ENCODE measurements at regions not wholly inside any gene's neighbourhood (a gene's known extent, or its start where the extent isn't known, plus 50 kb on each side); places are given as distances from the start of the nearest gene placed in this dataset.

GRCh38 chr13:33743438-33744368, 74.2 kb upstream of the RFC3 start:
- Histone ChIP-seq H3K27ac (replicated peaks) (no peak overlapping the region), H3K27me3 (ENCODE audit: low read depth) (no peaks in the 10 kb centered on the region), H3K36me3 (no peaks in the 10 kb centered on the region), H3K4me1 (peaks cover 23% of the 10 kb centered on the region), H3K9me3 (replicated peaks) (no peaks in the 10 kb centered on the region), H3K4me3 (no peak overlapping the region)
- TF ChIP-seq, protein P1, sequence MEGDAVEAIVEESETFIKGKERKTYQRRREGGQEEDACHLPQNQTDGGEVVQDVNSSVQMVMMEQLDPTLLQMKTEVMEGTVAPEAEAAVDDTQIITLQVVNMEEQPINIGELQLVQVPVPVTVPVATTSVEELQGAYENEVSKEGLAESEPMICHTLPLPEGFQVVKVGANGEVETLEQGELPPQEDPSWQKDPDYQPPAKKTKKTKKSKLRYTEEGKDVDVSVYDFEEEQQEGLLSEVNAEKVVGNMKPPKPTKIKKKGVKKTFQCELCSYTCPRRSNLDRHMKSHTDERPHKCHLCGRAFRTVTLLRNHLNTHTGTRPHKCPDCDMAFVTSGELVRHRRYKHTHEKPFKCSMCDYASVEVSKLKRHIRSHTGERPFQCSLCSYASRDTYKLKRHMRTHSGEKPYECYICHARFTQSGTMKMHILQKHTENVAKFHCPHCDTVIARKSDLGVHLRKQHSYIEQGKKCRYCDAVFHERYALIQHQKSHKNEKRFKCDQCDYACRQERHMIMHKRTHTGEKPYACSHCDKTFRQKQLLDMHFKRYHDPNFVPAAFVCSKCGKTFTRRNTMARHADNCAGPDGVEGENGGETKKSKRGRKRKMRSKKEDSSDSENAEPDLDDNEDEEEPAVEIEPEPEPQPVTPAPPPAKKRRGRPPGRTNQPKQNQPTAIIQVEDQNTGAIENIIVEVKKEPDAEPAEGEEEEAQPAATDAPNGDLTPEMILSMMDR (IDR thresholded peaks at IDR 0.05; ENCODE audit: borderline replicate concordance) = no peak
- no peak for DNase-seq
- intact Hi-C loops (cut with micrococcal nuclease) = no loop called here

DNA sequence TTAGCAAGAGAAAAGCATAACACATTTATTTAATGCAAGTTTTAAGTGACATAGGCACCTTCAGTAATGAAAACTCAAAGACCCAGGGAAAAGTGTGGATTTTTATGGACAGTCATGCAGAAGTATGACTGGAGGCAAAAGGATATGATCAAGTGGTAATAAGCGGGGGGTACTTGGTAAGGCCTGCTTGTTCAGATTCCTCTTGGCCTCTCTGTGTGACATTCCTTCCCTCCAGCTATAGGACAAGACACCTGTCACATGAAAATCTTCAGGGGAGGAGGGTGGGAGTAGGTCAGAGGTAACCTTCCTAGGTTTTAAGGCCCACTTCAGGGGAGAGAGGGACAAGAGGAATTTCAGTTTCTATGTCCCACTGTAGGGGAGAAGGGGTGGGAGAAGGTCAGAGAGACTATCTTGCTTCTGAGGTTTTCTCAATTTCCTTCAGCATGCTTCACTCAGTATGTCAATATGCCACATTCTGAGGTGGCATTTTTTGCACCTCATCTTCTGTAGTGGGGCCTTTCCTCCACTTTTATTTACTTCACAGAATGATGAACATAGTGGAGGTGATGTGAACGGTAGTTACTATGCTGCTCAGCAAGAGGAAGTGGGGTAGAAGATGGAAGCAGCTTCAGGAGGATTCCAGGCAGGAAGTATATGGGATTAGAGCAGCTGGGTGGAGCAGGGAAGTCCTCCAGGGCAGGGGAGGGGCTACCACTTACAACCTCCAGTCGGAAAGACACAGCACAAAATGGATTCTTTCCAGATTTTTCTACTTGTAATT, 73.2 kb upstream of the RFC3 start:
- Histone ChIP-seq H3K4me1 (peaks cover 17% of the 10 kb centered on the region), H3K4me3 (no peak overlapping the region), H3K27me3 (ENCODE audit: low read depth) (no peaks in the 10 kb centered on the region), H3K9me3 (replicated peaks) (no peaks in the 10 kb centered on the region), H3K36me3 (no peaks in the 10 kb centered on the region), H3K27ac (replicated peaks) (peak overlapping the region; percentile 12)
- intact Hi-C loops (cut with micrococcal nuclease) = no loop called here
- no peak for DNase-seq
- TF ChIP-seq, protein P1 (IDR thresholded peaks at IDR 0.05; ENCODE audit: borderline replicate concordance) = no peak

DNA sequence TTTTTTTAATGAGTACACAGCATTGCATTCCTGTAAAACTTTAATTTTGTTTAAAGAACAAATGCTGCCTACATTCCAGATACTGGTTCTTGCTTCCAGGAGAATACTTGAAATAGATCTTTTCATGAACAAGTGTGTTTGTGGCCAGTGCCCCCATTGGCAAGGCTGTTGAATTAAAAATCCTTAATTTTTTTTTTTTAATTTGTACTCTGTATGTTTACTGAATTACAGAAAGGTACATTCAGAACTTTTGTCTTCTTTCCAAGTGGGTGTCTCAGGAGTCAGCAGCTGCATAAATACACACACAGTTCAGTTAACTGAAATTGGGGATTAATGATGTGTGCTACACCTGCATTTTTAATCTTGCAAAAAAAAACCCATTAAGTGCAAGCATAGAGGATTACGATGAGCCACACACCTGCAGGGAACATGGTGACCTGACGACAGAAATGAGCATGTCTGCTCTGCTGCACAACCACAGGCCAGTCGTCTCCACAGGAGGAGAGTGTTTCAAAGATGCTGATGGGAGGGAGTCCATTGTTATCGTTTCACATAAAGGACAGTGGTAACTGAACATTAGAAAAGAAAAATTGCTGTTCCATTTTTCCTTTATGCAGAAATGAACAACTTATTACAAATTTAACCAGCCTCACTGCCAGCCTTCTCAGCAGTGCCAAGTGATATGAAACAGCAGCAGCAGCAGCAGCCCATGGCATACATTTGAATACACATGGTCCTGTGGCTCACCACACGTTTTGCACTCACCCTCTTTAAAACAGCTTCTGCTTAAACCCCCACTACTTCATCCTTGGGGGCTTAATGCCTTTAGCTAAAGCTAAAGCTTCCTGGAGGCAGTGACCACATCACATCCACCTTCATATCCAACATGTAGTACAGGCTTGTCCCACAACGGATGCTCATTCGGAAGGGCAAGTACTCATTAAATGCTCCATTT, 72.3 kb upstream of the RFC3 start:
- TF ChIP-seq, protein P1 (IDR thresholded peaks at IDR 0.05; ENCODE audit: borderline replicate concordance) = no peak
- DNase-seq = no peak
- intact Hi-C loops (cut with micrococcal nuclease) = no loop called here
- Histone ChIP-seq H3K27ac (replicated peaks) (no peak overlapping the region), H3K9me3 (replicated peaks) (no peaks in the 10 kb centered on the region), H3K27me3 (ENCODE audit: low read depth) (no peaks in the 10 kb centered on the region), H3K4me3 (no peak overlapping the region), H3K36me3 (no peaks in the 10 kb centered on the region), H3K4me1 (peaks cover 14% of the 10 kb centered on the region)

DNA sequence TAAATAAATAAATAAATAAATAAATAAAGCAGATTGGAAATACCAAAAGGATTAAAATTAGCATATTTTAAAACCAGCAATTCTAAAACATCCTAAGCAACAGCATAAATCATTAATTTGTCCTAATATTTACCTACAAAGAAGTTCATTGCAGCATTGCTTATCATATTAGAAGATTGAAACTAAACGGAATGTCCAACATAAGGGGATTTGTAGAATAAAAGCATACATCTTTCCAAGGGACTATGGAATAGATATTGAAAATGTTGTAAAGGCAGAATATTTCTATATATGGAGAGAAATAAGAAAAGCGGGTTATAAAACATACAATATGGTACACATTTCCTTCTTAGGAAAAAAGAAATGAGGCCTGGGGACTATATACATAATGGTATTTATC, 71.1 kb upstream of the RFC3 start:
- peaks cover 14% of the 10 kb centered on the region for H3K4me1 ChIP-seq
- H3K27ac ChIP-seq (replicated peaks) = no peak overlapping the region
- no peaks in the 10 kb centered on the region for H3K9me3 ChIP-seq (replicated peaks)
- no peak for DNase-seq
- no peaks in the 10 kb centered on the region for H3K27me3 ChIP-seq (ENCODE audit: low read depth)
- TF ChIP-seq, protein P1 (IDR thresholded peaks at IDR 0.05; ENCODE audit: borderline replicate concordance) = no peak
- intact Hi-C loops (cut with micrococcal nuclease) = no loop called here
- no peak overlapping the region for H3K4me3 ChIP-seq
- H3K36me3 ChIP-seq = no peaks in the 10 kb centered on the region

- Histone ChIP-seq H3K27ac (replicated peaks) (no peak overlapping the region), H3K4me1 (no peaks in the 10 kb centered on the region), H3K27me3 (ENCODE audit: low read depth) (no peaks in the 10 kb centered on the region), H3K9me3 (replicated peaks) (no peaks in the 10 kb centered on the region), H3K36me3 (no peaks in the 10 kb centered on the region), H3K4me3 (no peak overlapping the region)
- no peak for DNase-seq
- intact Hi-C loops (cut with micrococcal nuclease) = no loop called here
- TF ChIP-seq, protein P1 (IDR thresholded peaks at IDR 0.05; ENCODE audit: borderline replicate concordance) = no peak
These were observed 66.8 kb upstream of the RFC3 start for GRCh38 chr13:33751151-33751550.
